CD14-positive monocyte (primary cell): ENCODE measurements at regions not wholly inside any gene's neighbourhood (a gene's known extent, or its start where the extent isn't known, plus 50 kb on each side); places are given as distances from the start of the nearest gene placed in this dataset.

Experiments
- DNase-seq, 3 donors: peaks; one replicate each; pipeline ENCODE4 v3.0.0-alpha.2; 2011 to 2022
- H2AFZ ChIP-seq: 2 replicates; pipeline ENCODE4 v1.6.0; 2012; ENCODE audit warnings: mild to moderate bottlenecking, low read depth, low read length, inconsistent platforms; ENCODE audit not compliant: insufficient read depth, poor library complexity, severe bottlenecking
- H3K27ac ChIP-seq, 2 donors: 1 replicate in 1 of 2; 2 replicates in 1 of 2; pipeline ENCODE4 v1.5.1; 2012 to 2013; ENCODE audit warnings: low read length in 2 of 2, control low read depth in 1 of 2, inconsistent platforms in 1 of 2, low read depth in 1 of 2, mild to moderate bottlenecking in 1 of 2
- H3K27me3 ChIP-seq, 2 donors: one replicate each; pipeline versions ENCODE4 v1.6.0 to v1.6.1; 2011 to 2013; ENCODE audit warnings: low read length in 2 of 2; ENCODE audit not compliant: control insufficient read depth in 2 of 2, insufficient read depth in 2 of 2
- H3K36me3 ChIP-seq, 2 donors: replicated peaks in 1 of 2; 1 replicate in 1 of 2; 2 replicates in 1 of 2; pipeline versions ENCODE4 v1.5.1 to v1.6.1; 2012 to 2013; ENCODE audit warnings: low read length in 2 of 2, control low read depth in 1 of 2, inconsistent platforms in 1 of 2, mild to moderate bottlenecking in 1 of 2; ENCODE audit not compliant: insufficient read depth in 2 of 2, control insufficient read depth in 1 of 2
- H3K4me1 ChIP-seq, 2 donors: 1 replicate in 1 of 2; 2 replicates in 1 of 2; pipeline versions ENCODE4 v1.5.1 to v1.6.1; 2012 to 2013; ENCODE audit warnings: low read length in 2 of 2, control low read depth in 1 of 2, inconsistent platforms in 1 of 2, mild to moderate bottlenecking in 1 of 2, moderate library complexity in 1 of 2; ENCODE audit not compliant: insufficient read depth in 2 of 2, control insufficient read depth in 1 of 2
- H3K4me2 ChIP-seq: replicated peaks from 2 replicates; pipeline ENCODE3; 2012; ENCODE audit warnings: low read length, moderate library complexity, mild to moderate bottlenecking; ENCODE audit not compliant: poor library complexity, severe bottlenecking; ENCODE audit errors: extremely low read depth
- H3K4me3 ChIP-seq, 3 experiments: fragments of 200-600 bp in 1 of 3; sonication (generic) in 1 of 3; replicated peaks in 1 of 3; 1 replicate in 2 of 3; 2 replicates in 1 of 3; pipeline ENCODE4 v1.5.1; 2011 to 2013; ENCODE audit warnings: low read length in 3 of 3, mild to moderate bottlenecking in 3 of 3, control low read depth in 2 of 3, low read depth in 2 of 3, inconsistent platforms in 1 of 3, moderate library complexity in 1 of 3
- H3K79me2 ChIP-seq: 2 replicates; pipeline ENCODE4 v1.6.0; 2012; ENCODE audit warnings: mild to moderate bottlenecking, control low read depth, inconsistent platforms, low read length, moderate library complexity; ENCODE audit not compliant: insufficient read depth
- H3K9ac ChIP-seq: 2 replicates; pipeline ENCODE4 v1.6.0; 2017; ENCODE audit warnings: low read length, mild to moderate bottlenecking; ENCODE audit not compliant: insufficient read depth, poor library complexity, severe bottlenecking
- H3K9me3 ChIP-seq, 2 donors: replicated peaks in 1 of 2; 1 replicate in 1 of 2; 2 replicates in 1 of 2; pipeline versions ENCODE4 v1.5.1 to v1.6.1; 2012 to 2013; ENCODE audit warnings: low read length in 2 of 2, control low read depth in 1 of 2; ENCODE audit not compliant: control insufficient read depth in 1 of 2, insufficient read depth in 1 of 2
- H4K20me1 ChIP-seq: 2 replicates; pipeline ENCODE4 v1.6.0; 2012; ENCODE audit warnings: mild to moderate bottlenecking, low read length, control low read depth, moderate library complexity; ENCODE audit not compliant: insufficient read depth
- H3K27ac Mint-ChIP-seq, 7 donors: one replicate each; pipeline ENCODE4 v1.8.0; 2020; ENCODE audit warnings: mild to moderate bottlenecking in 7 of 7, mixed read lengths in 7 of 7, moderate library complexity in 6 of 7, inconsistent platforms in 2 of 7
- H3K27me3 Mint-ChIP-seq, 3 donors: one replicate each; pipeline ENCODE4 v1.8.0; 2021 to 2022; ENCODE audit warnings: low read depth in 3 of 3, mild to moderate bottlenecking in 3 of 3, mixed read lengths in 3 of 3, moderate library complexity in 3 of 3, inconsistent platforms in 1 of 3
- H3K36me3 Mint-ChIP-seq, 2 donors: one replicate each; pipeline ENCODE4 v1.8.0; 2020; ENCODE audit warnings: mixed read lengths in 2 of 2, inconsistent platforms in 1 of 2, mild to moderate bottlenecking in 1 of 2
- H3K4me1 Mint-ChIP-seq: one replicate; pipeline ENCODE4 v1.8.0; 2020; ENCODE audit warnings: mild to moderate bottlenecking, mixed read lengths
- H3K4me3 Mint-ChIP-seq, 2 donors: one replicate each; pipeline ENCODE4 v1.8.0; 2020; ENCODE audit warnings: mild to moderate bottlenecking in 2 of 2, mixed read lengths in 2 of 2, moderate library complexity in 1 of 2
- H3K9me3 Mint-ChIP-seq, 7 donors: one replicate each; pipeline ENCODE4 v1.8.0; 2020 to 2022; ENCODE audit warnings: mixed read lengths in 7 of 7, mild to moderate bottlenecking in 6 of 7, moderate library complexity in 6 of 7, inconsistent platforms in 2 of 7
- CTCF ChIP-seq: fragments of 200-600 bp; IDR thresholded peaks from one replicate; pipeline ENCODE4 v1.8.0; 2022; ENCODE audit warnings: antibody characterized with exemption, mild to moderate bottlenecking
- WGBS: methylation state at CpG from one replicate; pipeline ENCODE4 v1.1.5; 2013; ENCODE audit warnings: missing lambda C conversion rate; ENCODE audit not compliant: insufficient coverage; 5-methylcytosine and 5-hydroxymethylcytosine counted together
- intact Hi-C, 2 donors: fragments of 100-400 bp; cut with micrococcal nuclease; formaldehyde crosslinking; loops; one replicate each; pipeline versions ENCODE4 v1.15.0 to v1.15.1; 2023

- no peaks in the 10 kb centered on the region for H3K79me2 ChIP-seq
- 100% methylated on average over 1 of the region's 2 CpGs for WGBS
- H3K36me3 Mint-ChIP-seq = no peaks in the 10 kb centered on the region
- no peak overlapping the region for H3K4me3 ChIP-seq
- no peaks in the 10 kb centered on the region for H4K20me1 ChIP-seq
- no peak overlapping the region for H3K4me2 ChIP-seq
- no peaks in the 10 kb centered on the region for H3K9me3 ChIP-seq
- intact Hi-C loops = no loop called here
- H3K9me3 Mint-ChIP-seq = peaks cover 1 to 9% (median 3%) of the 10 kb centered on the region in 7 donors
- H3K27me3 Mint-ChIP-seq = peaks cover 0 to 2% (median 0%) of the 10 kb centered on the region in 3 donors
- peaks cover 9 to 11% of the 10 kb centered on the region in 2 donors for H3K4me1 ChIP-seq
- H3K27ac Mint-ChIP-seq = no peak overlapping the region
- H3K9ac ChIP-seq = no peak overlapping the region
- no peaks in the 10 kb centered on the region for H3K36me3 ChIP-seq
- DNase-seq = no peak
- no peak for TF ChIP-seq CTCF
- H2AFZ ChIP-seq = no peak overlapping the region
- no peak overlapping the region for H3K27ac ChIP-seq
- H3K27me3 ChIP-seq = no peaks in the 10 kb centered on the region
- H3K4me1 Mint-ChIP-seq = peaks cover 17% of the 10 kb centered on the region
- no peak overlapping the region for H3K4me3 Mint-ChIP-seq
Observed at GRCh38 chr6:140459209-140459608, 1084.8 kb upstream of the CITED2 start.

- Mint-ChIP-seq H3K36me3 (no peaks in the 10 kb centered on the region), H3K9me3 (peaks cover 0 to 2% (median 0%) of the 10 kb centered on the region in 7 donors), H3K27ac (no peak overlapping the region), H3K27me3 (no peaks in the 10 kb centered on the region), H3K4me3 (no peak overlapping the region), H3K4me1 (no peaks in the 10 kb centered on the region)
- Histone ChIP-seq H3K9me3 (no peaks in the 10 kb centered on the region), H4K20me1 (no peaks in the 10 kb centered on the region), H2AFZ (no peak overlapping the region), H3K27ac (no peak overlapping the region), H3K27me3 (no peaks in the 10 kb centered on the region), H3K9ac (no peak overlapping the region), H3K36me3 (no peaks in the 10 kb centered on the region), H3K4me2 (no peak overlapping the region), H3K4me1 (no peaks in the 10 kb centered on the region), H3K79me2 (no peaks in the 10 kb centered on the region), H3K4me3 (no peak overlapping the region)
- DNase-seq = no peak
- intact Hi-C loops = no loop called here
- no peak for TF ChIP-seq CTCF
Observed at GRCh38 chr6:140446241-140446640, 1071.8 kb upstream of the CITED2 start.
